H1 (cell line): ENCODE measurements at regions not wholly inside any gene's neighbourhood (a gene's known extent, or its start where the extent isn't known, plus 50 kb on each side); places are given as distances from the start of the nearest gene placed in this dataset.

Source experiments
- CHD1 ChIP-seq: IDR thresholded peaks from 2 replicates; pipeline ENCODE4 v1.6.1; 2012; ENCODE audit warnings: low read depth, low read length, improper control_type of control experiment
- KDM5A ChIP-seq: fragments of 200-600 bp; IDR thresholded peaks from 2 replicates; pipeline ENCODE4 v1.7.1; 2012; ENCODE audit warnings: mild to moderate bottlenecking, low read length, inconsistent platforms, mixed read lengths
- YY1 ChIP-seq: IDR thresholded peaks from 2 replicates; pipeline ENCODE4 v1.6.1; 2011; ENCODE audit warnings: low read depth, mild to moderate bottlenecking, low read length

- TF ChIP-seq YY1 (no peak), CHD1 (no peak), KDM5A (no peak)
Measured at GRCh38 chr6:28632326-28632851, 106.7 kb downstream of the GPX5 start (continued).
